ENCODE measurements at regions not wholly inside any gene's neighbourhood (a gene's known extent, or its start where the extent isn't known, plus 50 kb on each side); places are given as distances from the start of the nearest gene placed in this dataset.
"Not testable (repeated sequence)": the region's sequence is repeated elsewhere in the genome, so short reads cannot be mapped to it uniquely, and the experiment has no call there.

- no peak for DNase-seq (ENCODE audit: low read depth in 2 of 2)
These were observed 151.7 kb upstream of the NEGR1 start for GRCh38 chr1:72434070-72434469.

GRCh38 chr1:72433591-72433990 lies 151.3 kb upstream of the NEGR1 start:
- DNase-seq (ENCODE audit: low read depth in 2 of 2): no peak

- no peak for DNase-seq (ENCODE audit: low read depth in 2 of 2)
These were observed 150.4 kb upstream of the NEGR1 start for GRCh38 chr1:72432645-72433267.

- no peak for DNase-seq (ENCODE audit: low read depth in 2 of 2)
These were observed 149.5 kb upstream of the NEGR1 start for GRCh38 chr1:72431810-72432209.

GRCh38 chr1:72428276-72428675 lies 145.9 kb upstream of the NEGR1 start:
- DNase-seq (ENCODE audit: low read depth in 2 of 2): not testable (repeated sequence)

GRCh38 chr1:72419229-72419628 lies 136.9 kb upstream of the NEGR1 start:
- no peak for DNase-seq (ENCODE audit: low read depth in 2 of 2)

DNA sequence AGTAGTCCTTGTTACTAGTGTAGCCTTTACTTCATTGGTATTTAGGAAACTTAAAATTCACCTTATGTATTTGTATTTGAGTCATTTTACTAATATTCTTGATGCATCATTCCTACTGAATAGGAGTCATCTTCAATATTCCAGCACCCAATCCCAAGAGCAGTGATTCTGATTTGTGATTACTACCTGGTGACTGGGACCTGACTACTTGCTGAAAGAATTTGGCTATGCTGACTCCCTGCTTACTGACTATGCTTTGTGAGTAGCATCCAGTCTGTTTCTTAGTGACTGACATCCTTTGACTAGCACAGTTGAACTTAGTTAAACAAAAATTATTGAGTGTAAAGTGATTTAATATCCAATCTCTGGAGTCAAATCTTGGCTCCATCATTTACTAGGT lies 129.9 kb upstream of the NEGR1 start:
- DNase-seq (ENCODE audit: low read depth in 2 of 2): no peak

- DNase-seq (ENCODE audit: low read depth in 2 of 2): no peak
These were observed 117.5 kb upstream of the NEGR1 start for GRCh38 chr1:72399807-72400206.

DNA sequence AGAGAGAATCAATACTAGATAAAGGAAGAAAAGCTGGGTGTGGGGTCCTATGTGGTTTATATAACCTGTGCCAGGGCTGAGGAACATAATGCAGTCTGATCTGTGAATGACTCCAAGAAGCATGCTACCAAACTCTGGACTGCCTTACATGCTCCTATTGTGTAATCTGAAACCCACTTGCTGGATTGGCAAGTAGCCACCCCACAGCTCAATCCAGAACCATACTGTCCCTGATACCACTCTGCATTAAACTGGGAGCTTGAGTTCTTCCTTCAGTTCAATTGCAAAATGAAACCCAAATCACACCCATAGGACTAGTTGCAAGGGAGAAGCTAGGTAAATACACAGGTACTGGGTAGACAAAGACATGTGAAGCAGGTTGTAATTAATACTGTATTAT lies 115.4 kb upstream of the NEGR1 start:
- peak in 1 of 2 donors; percentile 28 for DNase-seq (ENCODE audit: low read depth in 2 of 2)

DNA sequence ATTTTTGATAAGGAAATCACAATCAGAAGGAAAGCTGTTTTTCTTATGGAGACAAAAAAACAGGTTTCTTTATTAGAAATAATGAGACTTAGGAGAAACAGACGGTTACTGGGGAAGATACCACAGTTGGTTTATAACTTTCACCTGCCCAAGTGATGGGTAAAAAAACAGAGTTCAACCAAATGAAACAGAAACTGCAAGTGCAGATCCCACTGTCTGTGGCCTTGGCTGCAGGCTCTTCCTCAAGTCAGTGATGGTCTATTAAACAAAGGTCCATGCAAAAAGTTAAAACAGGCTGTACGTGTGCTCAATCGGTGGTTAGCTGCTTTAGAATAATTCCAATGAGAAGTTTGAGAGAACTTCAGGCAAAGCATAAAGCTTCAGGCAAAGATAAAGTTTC lies 112.1 kb upstream of the NEGR1 start:
- no peak for DNase-seq (ENCODE audit: low read depth in 2 of 2)

DNA sequence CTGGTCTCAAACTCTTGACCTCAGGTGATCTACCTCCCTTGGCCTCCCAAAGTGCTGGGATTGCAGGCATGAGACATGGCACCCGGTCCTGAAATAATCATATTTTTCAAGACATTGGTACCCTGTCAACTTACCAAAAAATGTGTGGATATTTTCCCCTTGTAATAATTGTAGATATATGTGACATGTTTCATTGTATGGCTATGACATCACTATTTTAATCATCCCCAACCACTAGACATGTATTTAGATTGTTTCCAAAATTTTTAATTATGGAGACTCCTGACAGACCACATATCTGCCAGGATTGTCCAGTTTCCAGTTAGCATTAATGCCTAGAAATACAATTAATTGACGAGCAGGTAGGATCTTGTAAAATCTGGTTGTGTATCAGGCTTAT lies 96.7 kb upstream of the NEGR1 start:
- DNase-seq (ENCODE audit: low read depth in 2 of 2): no peak

DNA sequence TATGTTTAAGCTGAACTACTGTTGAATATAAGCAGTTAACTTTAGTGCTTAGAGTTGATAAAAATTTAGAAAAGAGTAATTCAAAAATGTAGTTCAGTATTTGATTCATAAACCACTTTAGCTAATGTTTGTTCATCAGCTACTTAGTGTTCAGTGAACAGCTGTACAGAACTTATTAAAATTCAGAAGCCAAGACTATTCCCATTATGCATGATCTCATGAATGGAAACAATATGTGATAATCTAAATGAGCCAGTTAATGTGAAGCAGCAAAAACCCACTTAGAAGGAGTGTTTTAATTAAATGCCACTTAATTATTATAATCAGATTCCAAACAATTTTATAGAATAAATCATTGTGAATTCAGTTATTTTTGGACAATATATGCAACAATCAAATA lies 92.9 kb upstream of the NEGR1 start:
- no peak for DNase-seq (ENCODE audit: low read depth in 2 of 2)

DNA sequence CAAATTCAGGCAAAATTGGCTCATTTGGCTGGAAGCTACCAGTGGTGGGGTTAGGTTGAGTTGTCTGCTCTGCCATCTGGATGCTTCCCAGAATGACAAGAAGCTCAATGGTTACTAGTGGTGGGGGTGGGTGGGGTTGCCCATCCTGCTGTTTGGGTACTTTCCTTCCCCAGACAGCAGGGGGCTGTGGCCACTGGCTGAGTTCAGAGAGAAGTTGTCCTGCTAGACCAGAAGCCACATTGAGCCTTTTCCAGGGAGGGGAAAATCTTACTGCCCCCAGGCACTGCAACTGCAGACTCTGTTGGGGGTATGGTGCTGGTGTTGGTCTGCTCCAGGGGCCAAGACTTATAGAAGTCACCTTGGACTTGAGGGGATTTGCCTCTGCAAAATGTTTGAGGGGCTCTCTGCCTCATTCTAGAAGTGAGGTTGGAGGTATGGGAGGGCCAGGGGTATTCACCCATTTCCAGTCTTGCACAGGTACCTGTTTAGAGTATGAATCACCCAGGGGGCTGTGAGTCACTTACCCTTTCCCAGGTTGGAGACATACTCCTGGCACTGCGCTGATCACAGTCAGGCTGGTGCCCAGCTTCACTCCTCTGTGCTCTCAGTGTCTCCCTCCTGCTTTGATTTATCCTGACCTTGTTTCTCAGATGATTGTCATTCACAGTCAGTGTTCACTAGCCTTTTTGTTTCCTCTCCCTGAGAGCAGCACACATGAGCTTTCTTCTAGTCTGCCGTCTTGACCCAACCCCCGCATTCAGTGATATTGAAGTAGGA lies 89.1 kb upstream of the NEGR1 start:
- DNase-seq (ENCODE audit: low read depth in 2 of 2): no peak

GRCh38 chr1:72370836-72371235 lies 88.5 kb upstream of the NEGR1 start:
- not testable (repeated sequence) for DNase-seq (ENCODE audit: low read depth in 2 of 2)

GRCh38 chr1:72369069-72369757 lies 86.9 kb upstream of the NEGR1 start:
- no peak for DNase-seq (ENCODE audit: low read depth in 2 of 2)

DNA sequence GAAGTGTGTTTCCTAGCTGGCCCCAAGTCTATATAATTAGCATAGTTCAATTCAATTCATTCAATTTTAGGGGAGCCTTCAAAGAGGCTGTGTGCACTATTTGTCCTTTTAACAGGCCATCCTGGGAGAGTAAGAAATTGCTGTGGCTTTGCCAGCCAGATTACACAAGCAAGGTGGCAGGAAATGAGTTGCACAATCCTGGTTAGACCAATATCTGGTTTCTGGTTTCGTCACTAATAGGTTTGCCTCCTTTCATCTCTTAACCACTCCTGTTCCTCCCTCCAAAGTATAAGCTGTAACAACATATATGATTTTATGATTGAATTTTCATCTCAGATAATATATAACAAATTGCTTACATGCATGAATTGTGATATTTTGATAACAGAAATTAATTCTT lies 84.1 kb upstream of the NEGR1 start:
- DNase-seq (ENCODE audit: low read depth in 2 of 2): peak; percentile 10 to 28

DNA sequence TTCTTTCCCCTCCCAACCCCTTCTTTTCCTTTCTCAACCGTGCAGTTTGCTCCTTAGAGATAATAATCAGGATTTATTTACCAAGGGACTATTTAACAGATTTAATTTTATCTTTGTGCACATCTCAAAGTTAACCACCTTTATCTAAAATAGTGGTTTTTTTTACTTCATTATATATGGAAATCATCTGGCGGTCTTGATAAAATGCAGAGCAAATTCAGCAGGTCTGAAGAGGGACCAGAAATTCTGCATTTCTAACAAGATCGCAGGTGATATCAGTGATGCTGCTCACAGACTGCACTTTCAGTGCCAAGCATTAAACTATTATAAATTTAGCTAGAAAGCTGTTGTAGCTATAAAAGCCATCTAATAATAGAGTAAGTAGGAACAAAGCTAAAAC lies 83.4 kb upstream of the NEGR1 start:
- no peak for DNase-seq (ENCODE audit: low read depth in 2 of 2)

GRCh38 chr1:72362538-72362937 lies 80.2 kb upstream of the NEGR1 start:
- no peak for DNase-seq (ENCODE audit: low read depth in 2 of 2)

GRCh38 chr1:72357411-72357810 lies 75.1 kb upstream of the NEGR1 start:
- no peak for DNase-seq (ENCODE audit: low read depth in 2 of 2)

GRCh38 chr1:72355899-72356298 lies 73.6 kb upstream of the NEGR1 start:
- no peak for DNase-seq (ENCODE audit: low read depth in 2 of 2)

DNA sequence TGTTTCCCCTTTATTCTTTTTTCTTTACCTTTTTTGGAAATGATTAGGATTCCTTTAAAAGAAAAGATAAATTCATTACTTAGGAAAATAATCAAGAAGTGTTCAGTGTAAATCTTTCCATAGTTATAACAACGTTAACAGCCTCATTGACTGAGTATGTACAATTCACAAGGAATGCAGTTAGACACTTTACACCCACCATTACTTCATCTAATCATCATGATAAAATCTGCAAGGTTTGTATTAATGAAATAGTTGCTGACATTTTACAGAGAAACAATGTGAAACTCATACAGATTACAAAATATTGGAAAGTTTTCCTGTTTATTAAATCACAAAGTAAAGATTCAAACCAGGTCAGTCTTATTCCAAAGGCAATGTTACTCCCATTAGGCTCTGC lies 59.3 kb upstream of the NEGR1 start:
- DNase-seq (ENCODE audit: low read depth in 2 of 2): no peak

DNA sequence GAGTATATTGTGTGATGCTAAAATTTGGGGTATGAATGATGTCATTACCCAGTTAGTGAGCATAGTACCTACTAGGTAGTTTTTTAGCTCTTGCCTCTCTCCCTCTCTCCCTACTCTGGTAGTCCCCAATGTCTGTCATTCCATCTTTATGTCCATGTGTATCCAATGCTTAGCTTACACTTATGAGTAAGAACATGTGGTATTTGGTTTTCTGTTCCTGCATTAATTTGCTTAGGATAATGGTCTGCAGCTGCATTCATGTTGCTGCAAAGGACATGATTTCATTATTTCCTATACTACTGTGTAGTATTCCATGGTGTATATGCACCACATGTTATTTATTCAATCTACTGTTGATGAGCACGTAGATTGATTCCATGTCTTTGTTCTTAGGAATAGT lies 54.4 kb upstream of the NEGR1 start:
- no peak for DNase-seq (ENCODE audit: low read depth in 2 of 2)
